ENCODE measurements at regions not wholly inside any gene's neighbourhood (a gene's known extent, or its start where the extent isn't known, plus 50 kb on each side); places are given as distances from the start of the nearest gene placed in this dataset.

GRCh38 chr1:244157731-244158438 is 106.8 kb downstream of the ZBTB18 start:
- no peaks in the 10 kb centered on the region for H3K36me3 ChIP-seq (ENCODE audit: low read depth)
- H3K4me1 ChIP-seq (ENCODE audit: low read depth) = no peaks in the 10 kb centered on the region
- DNase-seq (no peak), ATAC-seq (no peak)
- no peaks in the 10 kb centered on the region for H3K9me3 ChIP-seq
- H3K4me3 ChIP-seq = no peak overlapping the region
- intact Hi-C loops (cut with DNase I, micrococcal nuclease) = no loop called here
- no peak for TF ChIP-seq CTCF (IDR thresholded peaks at IDR 0.05)

GRCh38 chr1:244159646-244160045 is 108.6 kb downstream of the ZBTB18 start:
- intact Hi-C loops (cut with DNase I, micrococcal nuclease) = no loop called here
- DNase-seq = no peak
- TF ChIP-seq CTCF (IDR thresholded peaks at IDR 0.05) = no peak
- no peak for ATAC-seq
- no peaks in the 10 kb centered on the region for H3K9me3 ChIP-seq
- no peaks in the 10 kb centered on the region for H3K36me3 ChIP-seq (ENCODE audit: low read depth)
- H3K4me3 ChIP-seq = no peak overlapping the region
- H3K4me1 ChIP-seq (ENCODE audit: low read depth) = no peaks in the 10 kb centered on the region

- no peaks in the 10 kb centered on the region for H3K36me3 ChIP-seq (ENCODE audit: low read depth)
- ATAC-seq = no peak
Observed at GRCh38 chr1:244160455-244161235, 109.6 kb downstream of the ZBTB18 start.

GRCh38 chr1:244161236-244161510 is 110.1 kb downstream of the ZBTB18 start:
- intact Hi-C loops (cut with DNase I, micrococcal nuclease) = no loop called here
- ATAC-seq (no peak), DNase-seq (no peak)
- Histone ChIP-seq H3K9me3 (no peaks in the 10 kb centered on the region), H3K4me1 (ENCODE audit: low read depth) (no peaks in the 10 kb centered on the region), H3K36me3 (ENCODE audit: low read depth) (no peaks in the 10 kb centered on the region), H3K4me3 (no peak overlapping the region)
- no peak for TF ChIP-seq CTCF (IDR thresholded peaks at IDR 0.05)

More at GRCh38 chr1:244160455-244161235, 109.6 kb downstream of the ZBTB18 start:
- intact Hi-C loops (cut with DNase I, micrococcal nuclease) = no loop called here
- Histone ChIP-seq H3K9me3 (no peaks in the 10 kb centered on the region), H3K4me1 (ENCODE audit: low read depth) (no peaks in the 10 kb centered on the region), H3K4me3 (no peak overlapping the region)
- no peak for DNase-seq
- no peak for TF ChIP-seq CTCF (IDR thresholded peaks at IDR 0.05)

GRCh38 chr1:244162786-244163530 is 111.9 kb downstream of the ZBTB18 start:
- H3K4me1 ChIP-seq (ENCODE audit: low read depth) = no peaks in the 10 kb centered on the region
- no peaks in the 10 kb centered on the region for H3K9me3 ChIP-seq
- DNase-seq = no peak
- H3K4me3 ChIP-seq = no peak overlapping the region
- no peak for ATAC-seq
- intact Hi-C loops (cut with DNase I, micrococcal nuclease) = no loop called here
- no peak for TF ChIP-seq CTCF (IDR thresholded peaks at IDR 0.05)
- H3K36me3 ChIP-seq (ENCODE audit: low read depth) = no peaks in the 10 kb centered on the region
